HG03460 (cell line): ENCODE measurements at regions not wholly inside any gene's neighbourhood (a gene's known extent, or its start where the extent isn't known, plus 50 kb on each side); places are given as distances from the start of the nearest gene placed in this dataset.
"Not testable (repeated sequence)": the region's sequence is repeated elsewhere in the genome, so short reads cannot be mapped to it uniquely, and the experiment has no call there.

ENCODE experiments used
- ATAC-seq: cut with Tn5 transposase; IDR thresholded peaks from one replicate; pipeline ENCODE4 v1.9.1; 2021; ENCODE audit not compliant: unreplicated experiment

DNA sequence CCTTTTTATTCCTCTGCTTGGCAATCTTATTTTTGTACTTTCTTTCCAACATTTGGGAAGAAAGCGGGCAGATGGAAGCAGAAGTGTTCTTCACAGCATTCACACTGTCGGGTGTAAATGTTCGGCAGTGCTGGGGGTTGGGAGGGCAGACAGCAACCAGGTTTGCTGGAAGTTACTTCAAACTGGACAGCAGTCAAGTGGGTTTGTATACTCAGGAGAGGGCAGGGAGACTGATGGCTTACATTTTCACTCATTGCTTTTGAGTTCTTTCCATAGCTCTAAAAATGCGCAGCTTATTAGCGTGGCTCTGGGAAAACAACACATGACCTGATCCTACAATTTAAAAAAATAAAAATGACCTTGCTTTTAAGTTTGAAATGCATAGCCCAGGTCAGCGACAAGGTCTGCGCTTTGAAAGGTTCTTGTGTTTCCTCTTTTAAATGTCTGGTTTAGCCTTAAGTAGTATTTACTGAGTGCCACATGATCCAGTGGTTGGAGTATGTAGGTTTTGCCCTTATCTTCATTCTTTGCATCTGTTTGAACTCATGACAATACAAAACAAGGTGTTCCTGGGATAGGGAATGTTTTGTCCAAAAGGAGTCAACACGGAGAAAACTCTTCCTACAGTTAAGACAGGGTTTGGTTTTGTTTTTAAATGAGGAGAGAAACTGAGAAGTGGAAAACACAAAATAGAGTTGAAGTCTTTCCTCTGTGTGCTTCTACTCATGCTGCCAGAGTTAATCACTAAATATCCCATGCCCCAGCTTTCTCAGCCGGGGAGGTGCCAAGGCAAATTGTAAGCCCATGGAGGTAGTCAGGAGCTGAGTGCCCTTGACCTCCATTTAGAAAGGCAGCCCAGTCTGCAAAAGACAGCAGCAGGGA is 132.7 kb upstream of the DMRT1 start:
- ATAC-seq: no peak

DNA sequence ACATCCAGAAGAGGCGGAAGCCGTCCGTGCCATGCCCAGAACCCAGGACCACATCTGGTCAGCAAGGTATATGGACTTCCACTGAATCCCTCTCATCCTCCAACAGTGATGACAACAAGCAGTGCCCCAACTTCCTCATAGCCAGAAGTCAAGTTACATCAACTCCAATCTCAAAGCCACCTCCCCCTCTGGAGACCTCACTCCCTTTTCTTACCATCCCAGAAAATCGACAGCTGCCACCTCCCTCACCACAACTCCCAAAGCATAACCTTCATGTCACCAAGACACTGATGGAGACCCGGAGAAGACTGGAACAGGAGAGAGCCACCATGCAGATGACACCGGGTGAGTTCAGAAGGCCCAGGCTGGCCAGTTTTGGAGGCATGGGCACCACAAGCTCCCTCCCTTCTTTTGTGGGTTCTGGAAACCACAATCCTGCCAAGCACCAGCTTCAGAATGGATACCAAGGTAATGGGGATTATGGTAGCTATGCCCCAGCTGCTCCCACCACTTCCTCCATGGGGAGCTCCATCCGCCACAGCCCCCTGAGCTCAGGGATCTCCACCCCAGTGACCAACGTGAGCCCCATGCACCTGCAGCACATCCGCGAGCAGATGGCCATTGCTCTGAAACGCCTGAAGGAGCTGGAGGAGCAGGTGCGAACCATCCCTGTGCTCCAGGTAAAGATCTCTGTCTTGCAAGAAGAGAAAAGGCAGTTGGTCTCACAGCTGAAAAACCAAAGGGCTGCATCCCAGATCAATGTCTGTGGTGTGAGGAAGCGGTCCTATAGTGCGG is 130.3 kb upstream of the DMRT1 start:
- ATAC-seq: no peak

DNA sequence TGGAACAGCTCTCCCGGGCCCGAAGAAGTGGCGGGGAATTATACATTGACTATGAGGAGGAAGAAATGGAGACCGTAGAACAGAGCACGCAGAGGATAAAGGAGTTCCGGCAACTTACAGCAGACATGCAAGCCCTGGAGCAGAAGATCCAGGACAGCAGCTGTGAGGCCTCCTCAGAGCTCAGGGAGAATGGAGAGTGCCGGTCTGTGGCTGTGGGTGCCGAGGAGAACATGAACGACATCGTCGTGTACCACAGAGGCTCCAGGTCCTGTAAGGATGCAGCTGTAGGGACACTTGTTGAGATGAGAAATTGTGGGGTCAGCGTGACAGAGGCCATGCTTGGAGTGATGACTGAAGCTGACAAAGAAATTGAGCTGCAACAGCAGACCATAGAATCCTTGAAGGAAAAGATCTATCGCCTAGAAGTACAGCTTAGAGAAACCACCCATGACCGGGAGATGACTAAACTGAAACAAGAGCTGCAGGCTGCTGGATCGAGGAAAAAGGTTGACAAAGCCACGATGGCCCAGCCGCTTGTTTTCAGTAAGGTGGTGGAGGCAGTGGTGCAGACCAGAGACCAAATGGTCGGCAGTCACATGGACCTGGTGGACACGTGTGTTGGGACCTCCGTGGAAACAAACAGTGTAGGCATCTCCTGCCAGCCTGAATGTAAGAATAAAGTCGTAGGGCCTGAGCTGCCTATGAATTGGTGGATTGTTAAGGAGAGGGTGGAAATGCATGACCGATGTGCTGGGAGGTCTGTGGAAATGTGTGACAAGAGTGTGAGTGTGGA is 129.5 kb upstream of the DMRT1 start:
- no peak for ATAC-seq

DNA sequence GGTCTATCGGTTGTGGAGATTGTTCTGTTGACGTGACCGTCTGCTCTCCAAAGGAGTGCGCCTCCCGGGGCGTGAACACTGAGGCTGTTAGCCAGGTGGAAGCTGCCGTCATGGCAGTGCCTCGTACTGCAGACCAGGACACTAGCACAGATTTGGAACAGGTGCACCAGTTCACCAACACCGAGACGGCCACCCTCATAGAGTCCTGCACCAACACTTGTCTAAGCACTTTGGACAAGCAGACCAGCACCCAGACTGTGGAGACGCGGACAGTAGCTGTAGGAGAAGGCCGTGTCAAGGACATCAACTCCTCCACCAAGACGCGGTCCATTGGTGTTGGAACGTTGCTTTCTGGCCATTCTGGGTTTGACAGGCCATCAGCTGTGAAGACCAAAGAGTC is 128.9 kb upstream of the DMRT1 start:
- ATAC-seq: no peak

DNA sequence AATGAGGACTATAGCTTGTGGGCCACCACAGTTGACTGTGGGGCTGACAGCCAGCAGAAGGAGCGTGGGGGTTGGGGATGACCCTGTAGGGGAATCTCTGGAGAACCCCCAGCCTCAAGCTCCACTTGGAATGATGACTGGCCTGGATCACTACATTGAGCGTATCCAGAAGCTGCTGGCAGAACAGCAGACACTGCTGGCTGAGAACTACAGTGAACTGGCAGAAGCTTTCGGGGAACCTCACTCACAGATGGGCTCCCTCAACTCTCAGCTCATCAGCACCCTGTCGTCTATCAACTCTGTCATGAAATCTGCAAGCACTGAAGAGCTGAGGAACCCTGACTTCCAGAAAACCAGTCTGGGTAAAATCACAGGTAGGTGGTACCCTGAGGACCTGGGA is 128.4 kb upstream of the DMRT1 start:
- no peak for ATAC-seq

DNA sequence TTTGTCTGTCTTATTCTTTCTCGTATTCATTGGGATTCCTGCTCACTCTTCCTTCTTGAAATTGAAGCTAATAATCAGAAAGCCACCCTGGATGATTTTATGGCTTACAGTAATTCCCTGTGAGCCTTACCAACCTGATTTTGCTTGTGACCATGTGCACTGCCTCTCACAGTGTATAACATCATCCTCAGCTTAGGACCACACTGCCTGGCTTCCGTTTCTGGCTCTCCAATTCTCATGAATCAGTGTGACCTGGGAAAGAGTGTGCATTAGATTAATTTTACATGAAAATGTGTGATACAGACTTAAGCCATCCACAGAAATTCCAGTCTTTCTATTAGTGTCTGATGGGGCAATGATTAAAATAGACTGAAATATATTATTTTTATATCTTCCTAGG is 126.8 kb upstream of the DMRT1 start:
- ATAC-seq: no peak

DNA sequence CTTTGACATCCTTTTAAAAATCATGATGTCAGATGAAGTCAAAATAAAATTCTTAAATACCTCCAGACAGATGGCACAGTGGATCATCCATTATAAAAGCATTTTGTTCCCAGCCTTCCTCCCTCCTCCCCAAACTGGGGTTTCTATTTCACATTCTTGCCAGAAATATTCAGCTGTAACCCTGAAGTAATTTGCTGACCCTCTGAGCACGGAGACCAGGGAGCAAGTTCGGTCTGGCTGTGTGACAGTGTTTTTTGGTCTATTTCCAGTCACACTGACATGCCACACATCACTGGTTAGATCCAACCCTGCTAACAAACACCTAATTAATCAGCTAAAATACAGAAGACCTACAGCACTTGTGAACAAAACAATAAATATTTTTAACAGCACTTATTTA is 126.2 kb upstream of the DMRT1 start:
- ATAC-seq: no peak

DNA sequence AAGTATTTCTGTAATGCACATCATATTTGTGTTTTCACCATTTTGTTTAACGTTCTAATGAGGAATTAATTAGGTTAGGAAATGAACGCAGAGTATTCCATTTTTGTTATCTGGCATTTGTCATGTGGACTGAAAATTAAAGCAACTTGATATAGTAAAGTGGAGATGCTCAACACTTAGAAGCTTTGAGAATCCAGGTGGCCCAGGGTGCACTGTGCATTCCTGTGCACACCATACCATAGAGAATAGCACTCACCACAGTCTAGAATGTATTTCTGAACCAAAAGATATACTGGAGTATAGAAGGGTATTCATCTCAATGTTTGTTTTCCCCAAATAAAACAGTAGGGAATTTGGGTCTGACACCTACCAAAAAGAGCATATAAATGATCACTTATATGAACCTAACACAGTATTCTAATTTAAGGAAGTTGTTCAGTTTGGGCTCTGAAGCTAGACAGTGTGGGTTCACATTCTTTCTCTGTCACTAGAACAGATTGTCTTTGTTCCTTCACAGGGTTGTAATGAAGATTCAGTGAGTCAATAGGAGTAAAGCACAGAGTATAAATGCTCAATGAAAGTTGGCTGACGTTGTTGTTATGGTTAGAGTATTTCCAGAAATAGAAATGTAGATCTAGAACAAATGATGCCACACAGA is 125.6 kb upstream of the DMRT1 start:
- no peak for ATAC-seq

DNA sequence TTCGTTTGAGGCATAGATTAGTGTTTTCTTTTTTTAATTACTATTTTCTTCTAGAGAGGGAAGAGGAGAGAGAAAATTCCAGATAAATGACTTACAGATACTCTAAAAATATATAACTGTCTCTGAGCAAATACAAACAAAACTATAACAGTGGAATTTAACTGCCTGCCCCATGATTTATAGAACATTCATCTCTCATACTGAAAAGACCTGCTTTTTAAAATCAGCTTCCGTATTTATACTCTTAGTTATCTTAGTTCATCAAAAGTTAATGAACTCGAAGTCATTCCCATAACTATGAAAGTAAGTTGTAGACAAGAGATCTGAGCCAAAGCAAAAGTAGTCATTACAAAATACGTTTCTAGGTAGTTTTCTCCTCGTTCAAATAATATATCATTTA is 123.8 kb upstream of the DMRT1 start:
- no peak for ATAC-seq

DNA sequence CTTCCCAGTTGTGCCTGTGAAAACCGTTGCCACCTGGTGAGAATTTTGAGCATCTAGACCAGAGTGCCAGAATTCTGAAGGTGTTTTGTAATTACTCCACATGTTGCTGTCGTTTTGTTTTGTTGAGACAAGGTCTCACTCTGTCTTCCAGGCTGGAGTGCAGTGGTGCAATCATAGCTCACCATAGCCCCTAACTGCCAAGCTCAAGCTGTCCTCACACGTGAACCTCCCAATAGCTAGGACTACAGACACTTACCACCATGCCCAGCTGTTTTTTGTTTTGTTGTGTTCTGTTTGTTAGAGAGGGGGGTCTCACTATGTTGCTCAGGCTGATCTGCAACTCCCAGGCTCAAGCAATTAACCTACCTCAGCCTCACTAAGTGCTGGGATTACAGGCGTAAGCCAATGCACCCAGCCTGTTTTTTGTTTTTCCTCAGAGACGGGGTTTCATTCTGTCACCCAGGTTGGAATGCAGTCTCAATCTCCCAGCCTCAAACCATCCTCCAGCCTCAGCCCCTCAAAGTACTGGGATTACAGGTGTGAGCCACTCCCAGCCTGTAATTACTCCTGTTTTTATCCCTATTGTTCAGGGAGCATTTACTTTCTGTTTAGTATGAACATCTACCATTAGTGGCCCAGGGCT is 121.1 kb upstream of the DMRT1 start:
- no peak for ATAC-seq

DNA sequence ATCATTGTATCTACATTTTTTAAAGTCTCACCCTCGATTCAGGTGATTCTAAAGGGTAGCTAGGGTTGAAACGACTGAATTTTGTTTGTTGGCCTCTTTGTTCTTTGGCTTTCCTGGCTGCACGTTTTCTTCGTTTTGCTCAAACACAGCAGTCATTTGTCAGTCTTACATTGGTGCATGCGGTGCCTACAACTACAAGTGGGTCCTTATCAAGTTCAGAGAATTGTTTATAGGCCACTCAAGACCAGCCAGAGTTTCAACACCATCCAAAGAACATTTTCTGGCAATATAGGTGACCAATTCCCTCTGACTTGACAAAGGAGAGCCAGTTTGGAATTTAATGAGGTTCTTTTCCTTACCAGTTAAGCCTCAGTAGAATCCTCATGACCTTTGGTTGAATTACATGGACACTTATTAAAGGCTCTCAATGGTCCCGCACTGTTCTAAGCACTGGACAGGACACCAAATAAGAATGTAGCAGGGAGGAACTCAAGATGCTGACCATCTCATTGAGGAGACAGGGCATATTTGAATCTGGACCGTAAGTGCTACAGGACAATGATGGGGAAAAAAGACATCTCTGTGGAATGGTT is 119.0 kb upstream of the DMRT1 start:
- ATAC-seq: no peak

DNA sequence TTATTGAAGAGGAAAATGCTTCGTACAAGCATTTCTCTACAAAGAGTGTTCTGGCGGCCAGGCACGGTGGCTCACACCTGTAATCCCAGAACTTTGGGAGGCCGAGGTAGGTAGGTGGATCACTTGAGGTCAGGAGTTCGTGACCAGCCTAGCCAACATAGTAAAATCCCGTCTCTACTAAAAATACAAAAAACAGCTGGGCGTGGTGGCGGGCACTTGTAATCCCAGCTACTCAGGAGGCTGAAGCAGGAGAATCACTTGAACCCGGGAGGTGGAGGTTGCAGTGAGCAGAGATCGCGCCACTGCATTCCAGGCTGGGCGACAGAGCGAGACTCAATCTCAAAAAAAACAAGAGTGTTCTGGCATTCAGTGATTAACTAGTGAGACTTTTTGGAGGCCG is 117.0 kb upstream of the DMRT1 start:
- not testable (repeated sequence) for ATAC-seq

DNA sequence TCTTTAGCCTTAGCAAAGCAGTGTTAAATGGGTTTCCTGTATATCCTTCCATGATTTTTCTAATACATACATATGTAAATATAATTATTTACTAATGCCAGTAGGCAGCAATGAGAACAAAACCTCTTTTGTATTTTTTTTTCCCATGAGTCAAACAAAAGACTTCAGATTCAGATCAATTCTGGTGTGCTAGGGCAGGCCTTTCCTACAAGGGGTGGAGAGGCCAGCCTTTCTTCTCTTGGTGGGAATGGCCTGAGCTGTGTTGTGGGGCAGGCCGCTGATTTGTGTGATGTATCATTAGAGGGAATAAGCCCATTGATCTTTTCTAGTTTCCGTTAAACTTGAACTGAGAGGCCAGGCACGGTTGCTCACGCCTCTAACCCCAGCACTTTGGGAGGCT is 115.5 kb upstream of the DMRT1 start:
- no peak for ATAC-seq

DNA sequence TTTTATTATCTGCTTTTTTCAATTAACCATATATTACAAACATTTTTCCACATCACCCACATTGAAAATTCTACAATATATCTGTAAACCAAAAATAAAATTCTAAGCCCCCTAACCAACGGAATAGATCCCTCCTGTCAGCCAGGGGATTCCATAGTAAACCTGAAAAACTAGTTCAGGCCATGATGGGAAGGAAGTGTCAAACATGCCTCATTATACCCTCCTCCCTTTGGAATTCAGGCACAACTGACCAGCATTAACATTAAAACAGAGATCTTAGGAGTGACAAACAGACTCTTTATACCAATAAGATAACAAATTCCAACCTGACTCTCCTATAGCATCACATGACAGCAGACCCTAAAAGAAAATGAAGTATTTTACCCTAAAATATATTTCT is 113.7 kb upstream of the DMRT1 start:
- ATAC-seq: no peak

DNA sequence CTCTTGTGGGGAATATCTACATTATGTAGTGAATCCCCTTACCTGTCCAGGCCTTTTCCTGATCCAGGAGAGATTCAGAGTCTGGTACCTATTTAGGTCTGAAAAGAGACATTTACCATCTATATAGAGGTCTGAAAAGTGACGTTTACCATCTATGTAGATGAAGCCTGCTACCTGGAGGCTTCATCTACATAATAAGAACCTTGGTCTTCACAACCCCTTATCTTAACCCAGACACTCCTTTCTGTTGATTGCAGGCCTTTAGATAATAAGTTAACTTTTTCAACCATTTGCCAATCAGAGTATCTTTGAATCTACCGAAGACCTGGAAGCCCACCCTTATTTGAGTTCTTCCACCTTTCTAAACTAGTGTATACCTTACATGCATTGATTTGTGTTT is 113.0 kb upstream of the DMRT1 start:
- no peak for ATAC-seq

DNA sequence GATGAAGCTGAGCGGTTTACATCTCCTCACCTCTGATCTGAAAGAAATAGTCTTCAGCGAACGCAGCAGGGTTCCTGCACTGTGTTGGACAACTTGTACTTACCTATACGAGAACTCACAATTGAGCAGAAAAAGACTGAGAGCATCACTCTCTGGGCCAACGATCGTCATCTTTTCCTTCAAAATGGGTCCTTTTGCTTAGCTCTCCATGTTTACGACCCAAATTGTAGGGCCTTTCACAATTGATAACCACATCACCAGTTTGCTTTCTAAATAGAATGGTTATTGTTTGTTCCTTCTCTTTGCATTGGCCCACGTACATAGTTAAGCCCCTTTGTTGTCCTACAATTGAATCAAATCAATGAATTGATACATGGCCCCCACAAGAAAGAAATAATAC is 110.0 kb upstream of the DMRT1 start:
- no peak for ATAC-seq

DNA sequence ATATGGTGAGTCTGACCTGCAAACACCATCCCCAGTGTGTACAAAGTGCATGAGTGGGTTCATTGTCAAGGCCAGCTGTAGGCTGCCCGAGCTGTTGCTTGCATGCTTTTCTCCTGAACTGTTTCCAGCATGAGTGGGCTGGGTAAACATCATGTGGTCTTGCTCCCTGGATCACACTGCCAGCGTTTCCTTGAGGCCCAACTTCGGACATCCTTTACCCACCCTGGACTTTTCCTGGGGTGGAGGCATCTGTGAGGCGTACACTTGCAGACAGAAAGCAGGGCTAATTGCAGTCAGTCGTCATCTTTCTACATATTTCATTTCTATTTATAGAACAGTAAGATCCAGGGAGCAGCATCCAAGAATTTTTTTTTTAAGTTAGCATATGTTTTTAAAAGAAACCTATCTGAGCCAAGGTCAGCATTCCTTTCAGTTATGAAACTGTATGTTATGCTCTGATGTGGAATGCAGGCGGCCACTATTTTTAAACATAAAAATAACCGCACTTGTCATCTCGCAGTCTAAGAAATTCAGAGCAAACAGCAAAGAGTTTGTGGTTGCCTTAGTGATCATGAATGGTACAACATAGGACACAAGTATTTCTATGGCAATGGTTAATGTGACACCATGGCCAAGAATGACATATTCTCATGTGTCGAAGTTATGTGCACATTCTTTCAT is 106.5 kb upstream of the DMRT1 start:
- ATAC-seq: no peak

DNA sequence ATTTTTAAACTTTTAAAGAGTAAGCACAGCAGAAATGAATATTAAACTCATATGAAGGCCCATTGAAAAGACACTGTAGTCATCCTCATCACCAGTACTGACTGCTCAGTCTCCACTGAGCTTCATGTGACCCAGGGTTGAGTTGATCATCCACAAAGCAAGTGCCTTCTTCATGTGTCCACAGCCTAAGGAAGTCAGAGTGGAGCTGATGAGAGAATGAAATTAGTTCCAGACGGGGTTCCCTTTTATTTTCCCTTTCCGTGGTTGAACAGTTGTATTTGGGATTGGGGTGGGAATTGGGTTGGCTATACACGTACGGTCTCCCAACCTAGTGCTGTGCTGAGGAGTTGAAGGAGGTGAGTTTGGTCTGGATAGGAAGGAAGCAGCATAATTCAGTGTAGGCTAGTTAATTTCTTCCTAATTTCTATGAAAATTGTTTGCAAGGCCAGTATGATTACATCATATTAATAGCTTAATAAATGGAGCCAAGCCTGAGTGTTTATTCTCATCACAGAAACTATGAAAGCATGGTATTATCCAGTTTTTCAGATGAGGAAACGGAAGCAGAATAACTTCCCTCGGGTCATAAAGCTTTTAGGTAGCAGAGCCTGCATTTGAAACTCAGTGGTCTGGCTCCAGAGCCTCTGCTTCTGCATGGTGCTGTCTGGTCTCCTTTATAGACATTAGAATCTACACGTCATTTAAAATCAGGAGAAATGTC is 103.9 kb upstream of the DMRT1 start:
- ATAC-seq: no peak
